Right lobe of liver (tissue), 6 donors: ENCODE measurements at regions not wholly inside any gene's neighbourhood (a gene's known extent, or its start where the extent isn't known, plus 50 kb on each side); places are given as distances from the start of the nearest gene placed in this dataset.

ENCODE experiments used
- ATAC-seq, 4 donors: fragments of 200-7000 bp; cut with Tn5 transposase; one replicate each; pipeline ENCODE4 v1.9.1; 2020; ENCODE audit warnings: mild to moderate bottlenecking in 4 of 4, moderate library complexity in 4 of 4
- DNase-seq, 3 donors: peaks; one replicate each; pipeline ENCODE4 v3.0.0-alpha.2; 2020
- H3K27ac ChIP-seq, 3 donors: fragments of 200-600 bp; one replicate each; pipeline ENCODE4 v1.8.0; 2022
- H3K27me3 ChIP-seq, 2 donors: fragments of 200-600 bp; one replicate each; pipeline ENCODE4 v1.8.0; 2022
- H3K36me3 ChIP-seq, 4 donors: fragments of 200-600 bp; sonication (generic) in 1 of 4; one replicate each; pipeline versions ENCODE4 v1.5.1 to v1.8.0; 2017 to 2022; ENCODE audit warnings: control low read depth in 1 of 4
- H3K4me1 ChIP-seq, 4 donors: fragments of 200-600 bp; sonication (generic) in 1 of 4; one replicate each; pipeline versions ENCODE4 v1.5.1 to v1.8.0; 2017 to 2022; ENCODE audit warnings: control low read depth in 1 of 4
- H3K4me3 ChIP-seq, 3 donors: fragments of 200-600 bp; one replicate each; pipeline ENCODE4 v1.8.0; 2022
- H3K9me3 ChIP-seq, 4 donors: fragments of 200-600 bp; sonication (generic) in 1 of 4; one replicate each; pipeline versions ENCODE4 v1.5.1 to v1.8.0; 2017 to 2022; ENCODE audit warnings: control low read depth in 1 of 4
- CTCF ChIP-seq, 4 donors: fragments of 200-600 bp in 3 of 4; fragments of 450-650 bp in 1 of 4; IDR thresholded peaks; one replicate each; pipeline versions ENCODE4 v1.5.1 to v1.8.0; 2016 to 2022; ENCODE audit warnings: antibody characterized with exemption in 4 of 4, mild to moderate bottlenecking in 2 of 4
- POLR2A ChIP-seq: fragments of 450-650 bp; IDR thresholded peaks from one replicate; pipeline ENCODE4 v1.6.1; 2017; ENCODE audit warnings: antibody characterized with exemption, mild to moderate bottlenecking
- WGBS: methylation state at CpG from one replicate; pipeline ENCODE4 v1.1.6; 2018; ENCODE audit warnings: low coverage, low lambda C conversion rate; ENCODE audit not compliant: insufficient coverage; ENCODE audit errors: missing lambda C conversion rate; 5-methylcytosine and 5-hydroxymethylcytosine counted together
- intact Hi-C, 2 donors: fragments of 100-400 bp; cut with DNase I; formaldehyde crosslinking; loops; one replicate each; pipeline versions ENCODE4 v1.11.2 to v1.14.1; 2022
- donor health status: DM: no; HTN: yes; CAD: no.
- donor health status: DM: no; HTN: no; CAD: no.
- donor health status: DM: no; HTN: no; CAD: no.
- donor health status: DM: no; HTN: yes; CAD: no.
- donor health status: DM: no; HTN: yes; CAD: no.

GRCh38 chr1:193431265-193431977 lies 245.0 kb upstream of the B3GALT2 start:
- Histone ChIP-seq H3K4me3 (no peak overlapping the region), H3K9me3 (no peaks in the 10 kb centered on the region), H3K27me3 (no peaks in the 10 kb centered on the region), H3K36me3 (no peaks in the 10 kb centered on the region), H3K27ac (no peak overlapping the region), H3K4me1 (no peaks in the 10 kb centered on the region)
- intact Hi-C loops = no loop called here
- DNase-seq (no peak), ATAC-seq (peak in 2 of 4 donors; percentile 59 to 91)
- TF ChIP-seq POLR2A (no peak), CTCF (IDR thresholded peaks at IDR 0.05) (no peak)
- WGBS = 15% methylated on average over 2 of the region's 2 CpGs

- Histone ChIP-seq H3K36me3 (no peaks in the 10 kb centered on the region), H3K9me3 (no peaks in the 10 kb centered on the region), H3K4me1 (no peaks in the 10 kb centered on the region), H3K27me3 (no peaks in the 10 kb centered on the region), H3K27ac (no peak overlapping the region), H3K4me3 (no peak overlapping the region)
- DNase-seq = no peak
- intact Hi-C loops = no loop called here
- WGBS = 58% methylated on average over 2 of the region's 2 CpGs
- ATAC-seq = no peak
- no peak for TF ChIP-seq POLR2A
- no peak for TF ChIP-seq CTCF (IDR thresholded peaks at IDR 0.05)
Observed at GRCh38 chr1:193427524-193427923, 241.1 kb upstream of the B3GALT2 start.

- Histone ChIP-seq H3K4me3 (no peak overlapping the region), H3K27me3 (no peaks in the 10 kb centered on the region), H3K4me1 (no peaks in the 10 kb centered on the region), H3K36me3 (no peaks in the 10 kb centered on the region), H3K27ac (no peak overlapping the region), H3K9me3 (no peaks in the 10 kb centered on the region)
- DNase-seq (no peak), ATAC-seq (no peak)
- TF ChIP-seq POLR2A = no peak
- TF ChIP-seq CTCF (IDR thresholded peaks at IDR 0.05) = no peak
- intact Hi-C loops = no loop called here
- WGBS = 91% methylated on average over 1 of the region's 2 CpGs
Observed at GRCh38 chr1:193426061-193426460, 239.6 kb upstream of the B3GALT2 start.

- intact Hi-C loops = no loop called here
- no peak overlapping the region for H3K4me3 ChIP-seq
- ATAC-seq (peak in 1 of 4 donors; percentile 59), DNase-seq (no peak)
- 60% methylated on average over 4 of the region's 4 CpGs for WGBS
- TF ChIP-seq POLR2A = no peak
- no peak overlapping the region for H3K27ac ChIP-seq
- no peaks in the 10 kb centered on the region for H3K36me3 ChIP-seq
- H3K27me3 ChIP-seq = no peaks in the 10 kb centered on the region
- H3K9me3 ChIP-seq = no peaks in the 10 kb centered on the region
- H3K4me1 ChIP-seq = no peaks in the 10 kb centered on the region
Observed at GRCh38 chr1:193421487-193421886, 235.1 kb upstream of the B3GALT2 start.

- H3K27ac ChIP-seq = no peak overlapping the region
- intact Hi-C loops = no loop called here
- H3K9me3 ChIP-seq = no peaks in the 10 kb centered on the region
- WGBS = 100% methylated on average over 1 of the region's 1 CpG
- DNase-seq (no peak), ATAC-seq (no peak)
- TF ChIP-seq CTCF (IDR thresholded peaks at IDR 0.05) = no peak
- no peak for TF ChIP-seq POLR2A
- no peaks in the 10 kb centered on the region for H3K36me3 ChIP-seq
- no peak overlapping the region for H3K4me3 ChIP-seq
- no peaks in the 10 kb centered on the region for H3K4me1 ChIP-seq
- H3K27me3 ChIP-seq = no peaks in the 10 kb centered on the region
Observed at GRCh38 chr1:193419295-193419694, 232.9 kb upstream of the B3GALT2 start.
